Putamen (tissue), 1 donor: ENCODE measurements at regions not wholly inside any gene's neighbourhood (a gene's known extent, or its start where the extent isn't known, plus 50 kb on each side); places are given as distances from the start of the nearest gene placed in this dataset.

Source experiments
- DNase-seq: peaks from one replicate; pipeline ENCODE4 v3.0.0-alpha.2; 2016; ENCODE audit warnings: low spot score

DNA sequence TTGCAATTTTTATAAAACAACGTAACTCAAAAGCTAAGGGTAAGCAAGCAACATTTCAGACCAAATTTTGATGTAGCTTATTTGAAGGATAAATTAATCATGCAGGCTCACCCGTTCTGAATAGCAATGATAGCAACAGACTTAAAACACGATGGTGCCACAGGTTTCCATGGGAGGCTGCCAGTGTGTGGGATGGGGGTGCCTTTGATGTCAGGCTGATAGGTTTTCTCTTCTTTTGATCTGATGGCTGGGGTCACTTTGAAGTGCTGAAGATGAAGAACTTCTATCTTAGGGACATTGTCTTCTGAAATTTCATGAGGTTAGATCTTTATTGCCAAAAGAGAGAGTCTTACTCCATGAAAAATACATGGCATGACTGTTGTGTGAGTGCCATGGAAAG lies 206.8 kb downstream of the LPIN1 start:
- DNase-seq: no peak

DNA sequence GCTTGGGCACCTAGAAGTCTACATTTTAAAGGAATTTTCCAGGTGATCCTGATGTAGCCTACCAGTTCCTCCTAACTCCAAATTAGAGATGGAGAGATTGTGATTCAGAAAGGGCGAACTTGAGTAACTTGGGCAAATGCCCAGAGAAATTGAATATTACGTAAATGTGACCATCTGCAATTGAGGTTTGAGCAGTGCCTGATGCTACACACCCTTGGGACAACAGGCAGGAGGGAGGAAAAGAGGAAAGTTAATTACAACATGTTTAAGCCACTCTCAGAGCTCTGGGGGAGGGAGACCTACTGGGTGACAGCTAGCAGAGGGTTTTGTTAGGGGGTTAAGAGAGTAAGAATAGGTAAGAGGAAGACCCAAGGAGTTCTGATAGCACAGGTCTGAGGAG lies 208.9 kb downstream of the LPIN1 start:
- no peak for DNase-seq

DNA sequence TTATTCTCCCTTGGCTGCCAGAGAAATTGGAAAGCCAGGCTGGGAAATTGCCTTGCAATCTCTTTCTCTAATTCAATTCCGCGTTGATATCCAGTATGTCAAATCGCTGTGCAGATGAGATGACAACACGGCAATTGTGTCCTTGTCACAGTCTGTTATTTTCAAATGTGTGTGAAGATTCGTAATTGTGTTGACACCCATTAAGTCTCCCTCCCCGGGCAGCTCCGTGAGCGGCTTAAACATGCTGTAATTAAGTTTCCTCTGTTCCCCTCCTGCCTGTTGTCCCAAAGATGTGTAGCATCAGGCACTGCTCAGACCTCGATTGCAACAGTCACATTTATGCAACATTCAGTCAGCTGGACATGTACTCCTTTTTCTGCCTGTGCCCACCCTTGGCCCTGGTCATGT lies 209.5 kb downstream of the LPIN1 start:
- DNase-seq: no peak

DNA sequence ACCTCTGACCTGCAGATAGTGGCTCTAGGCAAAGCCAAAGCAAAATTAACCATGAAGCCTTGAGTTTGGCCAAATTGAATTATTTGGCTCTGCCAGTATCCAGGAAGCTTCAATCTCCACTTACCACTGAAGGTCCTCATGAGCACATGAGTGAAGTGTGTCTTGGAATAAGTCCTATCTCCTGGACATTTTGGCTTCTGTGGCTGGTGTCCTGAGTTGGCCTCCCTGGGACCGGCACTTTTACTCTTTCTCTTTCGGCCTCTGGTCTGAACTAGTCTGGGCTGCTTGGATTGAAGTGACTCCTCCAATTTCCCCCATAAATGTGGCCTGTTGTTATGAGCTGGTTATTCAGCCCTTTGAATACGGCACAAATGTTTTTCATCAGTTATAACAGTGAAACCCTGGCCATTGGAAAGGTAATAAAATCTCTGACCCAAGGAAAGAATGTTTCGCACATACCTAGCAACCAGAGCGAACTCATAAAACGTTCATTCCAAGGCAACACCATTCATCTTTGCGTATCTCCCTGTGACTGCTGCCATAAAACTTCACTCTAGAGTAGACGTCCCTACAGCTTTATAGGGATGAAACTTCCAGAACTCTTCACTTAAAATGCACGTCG lies 216.4 kb downstream of the LPIN1 start:
- no peak for DNase-seq

DNA sequence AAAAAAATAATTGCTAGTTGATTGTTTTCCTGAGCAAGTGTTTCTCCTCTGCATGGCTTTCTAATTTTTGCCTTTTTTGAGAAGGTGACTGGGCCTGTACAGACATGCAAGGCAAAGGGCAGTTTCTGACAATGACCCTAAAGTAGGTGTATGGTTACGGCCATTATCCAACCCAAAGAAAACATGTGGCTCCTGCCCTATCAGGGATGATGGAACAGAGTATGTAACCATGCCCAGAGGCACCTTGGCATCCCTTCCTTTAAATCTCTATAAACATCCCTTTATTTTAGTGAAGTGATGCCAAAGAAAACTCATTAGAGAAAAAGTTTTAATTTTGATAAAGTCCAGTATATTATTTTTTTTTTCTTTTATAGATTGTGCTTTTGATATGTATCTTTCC lies 217.5 kb downstream of the LPIN1 start:
- no peak for DNase-seq

DNA sequence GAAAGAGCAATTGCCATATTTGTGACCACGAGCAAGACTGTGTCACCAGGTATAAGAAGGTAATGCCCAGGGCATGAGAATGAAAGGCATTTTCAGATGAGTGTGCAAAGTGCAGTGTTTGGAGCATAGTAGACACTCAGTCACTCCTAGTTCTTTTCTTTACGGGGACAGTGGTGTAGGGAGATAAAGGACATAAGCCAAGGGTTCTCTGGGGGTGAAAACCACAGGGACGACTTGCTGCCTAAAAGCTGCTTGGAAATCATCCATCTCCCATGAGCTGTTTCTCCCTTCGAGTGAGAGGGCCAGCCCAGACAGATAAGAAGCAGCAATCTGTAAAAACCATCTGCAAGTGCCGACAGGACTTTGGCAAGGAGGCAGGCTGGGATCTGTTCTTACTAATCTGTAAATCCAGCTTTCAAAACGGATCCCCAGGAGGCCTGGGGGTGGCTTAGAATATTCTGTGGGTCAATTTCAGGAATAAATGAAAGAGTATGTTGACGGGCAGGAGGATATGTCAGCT lies 221.6 kb downstream of the LPIN1 start:
- no peak for DNase-seq

DNA sequence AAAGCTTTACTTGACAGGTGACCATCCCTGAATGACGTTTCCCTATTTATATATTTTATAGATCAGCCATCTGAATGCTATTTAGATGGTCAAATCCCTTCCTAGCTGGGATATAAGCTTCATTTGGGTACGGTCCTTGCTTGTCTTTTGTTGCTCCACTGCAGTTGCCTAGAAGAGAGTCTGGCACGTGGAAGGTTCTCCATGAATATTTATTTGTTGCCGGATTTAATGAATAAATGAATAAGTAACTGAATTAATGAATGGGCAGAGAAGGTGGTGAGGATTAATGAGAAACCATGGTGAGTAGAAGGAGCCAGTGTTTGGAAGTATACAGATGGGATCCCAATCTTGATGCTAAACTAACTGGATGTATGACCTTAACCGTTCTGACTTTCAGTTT lies 222.1 kb downstream of the LPIN1 start:
- DNase-seq: no peak

DNA sequence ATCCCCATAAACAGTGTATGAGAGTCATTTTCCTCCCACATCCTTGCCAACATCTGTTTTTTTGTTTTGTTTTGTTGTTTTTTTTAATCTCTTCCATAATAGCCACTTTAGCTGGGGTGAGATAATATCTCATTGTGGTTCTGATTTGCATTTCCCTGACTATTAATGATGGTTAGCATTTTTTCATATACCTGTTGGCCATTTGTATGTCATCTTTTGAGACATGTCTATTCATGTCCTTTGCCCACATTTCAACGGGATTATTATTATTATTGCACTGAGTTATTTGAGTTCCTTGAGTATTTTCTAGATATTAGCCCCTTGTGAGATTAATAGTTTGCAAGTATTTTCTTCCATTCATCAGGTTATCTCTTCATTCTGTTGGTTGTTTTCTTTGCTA lies 223.3 kb downstream of the LPIN1 start:
- DNase-seq: no peak

DNA sequence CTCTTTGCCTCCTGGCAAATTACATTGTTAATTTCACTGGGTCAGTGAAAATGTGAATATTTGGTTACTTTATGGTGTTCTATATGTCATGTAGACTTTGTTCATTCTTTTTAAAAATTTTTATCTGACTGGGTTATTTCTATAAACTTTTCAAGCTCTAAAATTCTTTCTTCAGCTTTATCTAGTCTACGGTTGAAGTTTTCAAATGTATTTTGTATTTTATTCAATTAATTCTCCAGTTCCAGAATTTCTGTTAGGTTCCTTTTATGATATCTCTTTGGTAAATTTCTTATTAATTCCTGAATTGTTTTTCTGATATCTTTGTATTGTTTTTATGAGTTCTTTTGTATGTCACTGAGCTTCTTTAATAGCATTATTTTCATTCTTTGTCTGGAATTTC lies 228.1 kb downstream of the LPIN1 start:
- no peak for DNase-seq

DNA sequence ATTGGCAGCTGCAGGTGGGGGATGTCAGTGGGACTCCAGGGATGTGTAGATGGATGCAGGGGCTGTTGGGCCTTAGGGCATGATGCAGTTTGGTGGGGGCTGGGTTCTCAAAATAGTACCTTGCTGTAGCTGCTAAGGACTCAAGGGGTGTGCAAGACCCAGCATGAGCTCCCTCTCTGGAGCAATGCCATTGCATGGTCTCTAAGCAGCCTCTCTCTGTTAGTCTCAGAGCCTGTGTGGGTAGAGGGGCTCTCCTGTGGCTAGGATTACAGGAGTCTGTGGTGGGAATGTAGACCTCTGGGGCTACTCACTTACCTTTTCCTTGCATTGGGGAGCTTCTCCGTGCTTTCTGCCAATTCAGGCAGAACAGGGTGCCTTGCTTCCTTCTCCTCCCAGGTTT lies 228.9 kb downstream of the LPIN1 start:
- no peak for DNase-seq

DNA sequence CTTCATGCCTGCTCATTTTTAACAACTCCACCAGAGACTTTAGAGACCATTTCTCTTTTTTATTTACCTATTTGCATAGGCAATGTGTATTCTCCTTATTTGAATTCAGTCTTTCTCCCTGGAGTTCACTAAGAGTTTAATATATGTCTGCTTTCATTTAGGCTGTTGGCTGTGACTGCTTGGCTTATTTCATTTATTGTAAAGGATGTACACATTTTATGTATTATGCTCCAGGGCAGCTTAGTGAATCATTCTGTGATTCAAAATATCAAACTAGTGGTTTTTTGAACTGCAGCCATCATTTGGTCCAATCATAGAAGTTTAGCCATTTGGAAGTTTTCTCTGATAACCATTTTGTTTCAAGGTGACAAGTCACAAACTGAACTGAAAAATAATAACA lies 229.6 kb downstream of the LPIN1 start:
- no peak for DNase-seq

DNA sequence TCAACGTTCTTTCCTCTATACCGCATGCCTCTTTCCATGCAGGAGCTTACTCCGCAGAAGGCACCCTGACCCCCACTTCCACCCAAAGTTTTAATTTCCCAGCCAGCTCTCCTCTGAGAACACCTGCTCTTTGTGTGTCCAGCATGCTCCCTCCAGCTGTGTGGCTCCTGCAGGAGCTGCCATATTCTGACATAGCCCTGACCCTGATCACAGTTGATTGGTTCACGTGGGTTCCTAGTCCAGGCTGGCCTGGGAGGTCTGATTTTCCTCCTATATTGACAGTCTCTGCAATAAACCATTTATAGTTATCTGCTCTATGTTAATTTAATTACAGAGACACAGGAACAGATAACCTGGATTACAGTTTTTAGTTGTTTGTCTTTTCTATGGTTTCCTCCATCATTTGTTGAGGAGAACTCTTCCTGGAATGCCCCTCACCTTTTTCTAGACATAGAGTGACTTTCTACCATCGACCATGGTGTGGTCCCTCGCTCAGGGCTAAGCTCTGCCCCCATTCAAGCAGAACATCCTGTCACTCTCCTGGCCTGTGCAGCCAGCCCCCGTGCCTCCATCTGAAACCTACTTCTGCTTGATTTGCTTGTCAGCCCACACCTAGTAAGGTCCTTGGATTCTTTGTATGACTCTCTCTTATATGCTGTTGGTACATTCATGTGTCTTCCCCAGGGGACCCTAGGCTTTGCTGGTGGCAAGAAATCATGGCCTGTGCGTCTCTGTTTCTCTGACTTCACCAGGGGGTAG lies 231.5 kb downstream of the LPIN1 start:
- no peak for DNase-seq

DNA sequence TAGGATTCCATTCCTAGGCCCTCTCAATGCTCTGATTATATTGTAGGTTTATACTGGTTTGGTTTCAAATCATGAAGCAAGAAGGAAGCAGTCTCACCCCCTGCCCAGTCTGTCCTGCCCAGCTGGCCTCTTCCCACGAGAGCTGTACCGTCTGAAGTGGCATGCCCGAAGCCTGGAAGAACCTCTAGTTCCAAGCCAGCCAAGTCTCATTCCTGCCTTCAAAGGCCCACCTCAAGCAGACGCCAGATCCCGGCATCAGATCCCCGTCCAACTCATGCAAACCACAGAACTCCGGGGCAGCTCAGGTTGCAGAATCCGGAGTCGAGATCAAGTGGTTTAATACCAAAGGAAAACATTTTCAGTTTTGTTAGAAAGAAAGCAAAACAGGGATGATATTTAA lies 234.4 kb downstream of the LPIN1 start:
- DNase-seq: no peak

DNA sequence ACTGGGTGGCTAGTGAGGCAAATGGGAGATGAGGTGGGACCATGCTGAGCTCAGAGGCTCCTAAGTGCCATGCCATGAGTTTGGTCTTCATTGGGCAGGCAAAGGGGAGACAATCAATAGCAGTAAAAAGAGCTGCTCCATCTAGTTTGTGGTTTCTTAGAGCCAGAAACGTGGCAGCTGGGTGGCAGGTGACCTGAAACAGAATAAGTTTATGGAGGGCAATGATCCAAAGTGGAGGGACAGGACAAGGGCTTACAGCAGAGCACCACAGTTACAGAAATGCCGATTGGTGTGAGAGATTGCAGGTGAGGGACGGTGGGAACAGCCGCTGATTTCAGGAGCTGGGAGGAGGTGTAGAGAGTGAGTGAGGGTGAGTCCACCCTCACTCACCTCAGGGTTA lies 237.0 kb downstream of the LPIN1 start:
- no peak for DNase-seq

DNA sequence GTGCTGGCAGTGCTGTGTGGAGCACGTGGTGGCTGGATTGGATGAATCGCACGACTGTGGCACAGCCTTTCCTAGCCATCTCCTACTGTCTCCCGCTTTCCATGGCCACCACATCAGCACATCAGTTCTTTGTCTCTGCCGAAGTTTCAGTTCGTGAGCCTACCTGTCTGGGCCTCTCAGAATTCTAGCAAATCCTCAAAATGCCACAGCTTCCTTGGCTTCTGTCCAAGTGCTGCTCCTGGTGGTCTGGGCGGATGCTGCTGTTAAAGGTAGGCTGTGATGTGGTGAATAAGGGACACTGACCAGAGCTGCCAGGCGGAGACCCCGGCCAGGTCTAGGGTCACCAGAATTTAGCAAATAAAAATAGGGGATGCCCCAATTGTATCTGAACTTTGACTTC lies 237.4 kb downstream of the LPIN1 start:
- no peak for DNase-seq

DNA sequence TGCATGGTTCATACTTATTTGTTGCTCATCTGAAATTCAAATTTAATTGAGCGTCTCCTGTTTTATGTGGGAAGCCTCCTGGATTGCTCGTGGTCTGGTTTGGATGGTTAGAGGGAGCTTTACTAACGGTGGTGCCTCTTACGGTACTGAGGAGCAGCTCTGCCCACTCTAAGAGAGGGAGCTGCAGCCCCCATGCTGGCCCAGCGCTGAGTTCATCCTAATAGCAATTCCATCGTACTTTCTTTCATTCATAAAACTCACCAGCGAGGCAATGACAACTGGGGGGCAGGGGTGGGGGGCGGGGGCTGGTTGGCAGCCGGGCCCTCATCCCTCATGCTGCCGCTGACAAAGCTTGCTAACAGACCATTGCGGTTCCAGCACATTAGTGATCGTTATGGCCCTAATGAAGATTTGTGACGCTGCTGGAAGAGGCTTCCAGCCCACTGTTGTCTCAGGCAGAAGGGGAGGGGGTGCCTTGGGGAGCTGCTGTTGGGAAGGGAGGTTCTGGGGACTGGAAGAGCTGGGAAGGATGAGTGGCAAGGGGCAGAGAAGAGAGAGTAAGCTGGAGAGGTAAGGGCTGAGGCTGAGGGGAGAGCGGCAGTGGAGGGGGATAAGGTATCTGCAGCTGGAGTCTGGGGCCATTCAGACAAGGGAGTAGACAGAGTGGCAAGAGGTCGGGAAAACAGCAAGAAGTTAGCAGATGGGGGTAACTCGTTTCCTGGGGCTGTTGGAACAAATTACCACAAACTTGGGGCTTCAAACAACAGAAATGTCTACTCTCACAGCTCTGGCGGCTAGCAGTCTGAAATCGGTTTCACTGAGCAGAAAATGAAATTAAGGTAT lies 238.1 kb downstream of the LPIN1 start:
- DNase-seq: no peak

DNA sequence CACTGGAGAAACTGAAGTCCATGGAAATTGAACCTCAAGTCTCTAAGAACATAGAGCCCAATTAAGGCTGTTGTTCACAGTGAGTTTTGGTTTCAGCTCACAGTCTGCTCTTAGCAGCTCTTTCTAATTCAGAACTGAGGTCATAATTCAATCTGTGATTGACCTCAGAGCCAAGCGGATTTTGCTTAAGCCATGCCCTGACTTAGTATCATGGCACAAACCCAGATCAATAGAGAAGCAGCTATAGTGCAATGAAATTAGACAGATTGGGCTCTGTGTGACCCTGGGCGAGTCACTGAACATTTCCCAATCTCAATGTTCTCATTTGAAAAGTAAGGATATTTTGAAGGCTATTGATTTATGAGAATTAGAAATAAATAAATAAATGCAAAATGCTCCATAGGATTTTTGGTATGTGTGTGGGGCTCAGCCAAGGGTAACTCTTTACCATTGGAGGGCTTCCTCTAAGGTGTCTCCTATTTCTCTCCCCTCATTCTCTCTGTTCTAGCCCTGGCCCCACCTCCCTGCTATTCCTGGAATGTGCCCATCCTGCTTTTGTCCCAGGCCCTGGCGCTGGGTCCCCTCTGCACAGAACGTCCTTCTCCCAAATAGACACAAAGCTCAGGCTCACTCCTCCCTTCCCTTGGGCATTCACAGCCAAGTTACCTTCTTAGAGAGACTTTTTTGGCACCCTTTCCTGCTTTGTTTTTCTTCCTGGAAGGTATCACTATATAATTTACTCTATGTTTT lies 239.6 kb downstream of the LPIN1 start:
- no peak for DNase-seq

DNA sequence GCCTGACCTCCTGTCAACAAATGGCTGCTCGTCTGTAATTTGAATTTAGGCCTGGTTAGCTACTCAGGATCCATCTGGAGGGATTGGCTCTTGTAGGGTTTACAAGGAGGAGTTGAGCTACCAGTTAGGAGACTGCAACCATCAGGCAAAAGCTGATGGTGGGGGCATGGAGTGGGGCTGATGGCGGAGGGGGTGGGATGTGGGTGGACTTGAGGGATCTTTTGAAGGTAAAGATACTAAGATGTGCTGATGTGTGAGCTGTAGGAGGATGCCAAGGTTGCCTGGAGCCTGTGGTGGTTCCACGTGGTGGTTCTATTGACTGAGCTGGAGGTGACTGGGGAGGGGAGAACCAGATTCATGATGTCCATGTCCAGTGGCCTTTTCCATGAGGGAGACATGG lies 240.7 kb downstream of the LPIN1 start:
- DNase-seq: no peak

DNA sequence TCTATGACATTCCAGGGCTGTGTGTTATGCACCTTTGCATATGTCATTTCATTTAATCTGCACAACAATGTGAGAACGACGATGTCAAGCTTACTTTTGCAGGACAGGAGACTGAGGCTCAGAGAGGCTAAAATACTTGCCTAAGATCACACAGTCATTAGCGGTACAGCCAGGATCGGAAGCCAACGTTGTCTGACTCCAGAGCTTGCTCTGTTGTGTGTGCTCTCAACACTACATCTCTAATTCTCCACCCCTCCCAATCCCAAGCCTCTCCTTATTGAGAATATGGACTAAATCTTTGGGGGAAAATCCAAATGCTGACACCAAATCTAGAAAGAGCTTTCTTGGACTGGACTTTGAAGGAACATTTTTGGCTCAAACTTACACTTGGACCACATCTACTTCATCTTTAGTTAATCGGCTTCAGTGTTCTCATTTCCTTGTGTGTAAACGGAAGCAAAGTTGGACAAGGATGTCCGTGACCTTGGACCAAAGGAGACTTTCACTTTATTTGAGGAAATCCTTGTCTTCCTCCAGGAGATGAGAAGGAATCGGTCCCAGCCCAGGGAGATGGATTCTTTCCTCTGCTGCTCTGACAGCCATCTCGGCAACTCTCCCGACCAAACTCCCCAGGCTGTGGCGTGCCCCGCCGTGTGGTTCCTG lies 242.4 kb downstream of the LPIN1 start:
- DNase-seq: no peak

DNA sequence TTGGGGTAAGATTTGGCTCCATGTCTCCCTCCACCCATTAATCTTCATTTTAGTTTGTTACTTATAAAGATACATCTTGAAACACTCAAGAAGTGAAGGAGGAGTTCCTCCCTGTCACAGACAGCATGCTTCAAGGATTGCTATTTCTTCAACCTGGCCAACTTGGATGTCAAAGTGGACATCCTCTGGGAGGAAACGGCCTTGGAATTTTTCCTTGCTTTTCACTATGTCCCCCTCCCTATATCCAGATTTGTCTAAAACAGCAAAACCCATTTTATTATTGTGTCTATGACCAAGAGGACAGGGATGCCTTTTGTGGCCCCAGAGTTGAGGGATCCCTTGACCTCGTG lies 242.9 kb downstream of the LPIN1 start:
- no peak for DNase-seq

DNA sequence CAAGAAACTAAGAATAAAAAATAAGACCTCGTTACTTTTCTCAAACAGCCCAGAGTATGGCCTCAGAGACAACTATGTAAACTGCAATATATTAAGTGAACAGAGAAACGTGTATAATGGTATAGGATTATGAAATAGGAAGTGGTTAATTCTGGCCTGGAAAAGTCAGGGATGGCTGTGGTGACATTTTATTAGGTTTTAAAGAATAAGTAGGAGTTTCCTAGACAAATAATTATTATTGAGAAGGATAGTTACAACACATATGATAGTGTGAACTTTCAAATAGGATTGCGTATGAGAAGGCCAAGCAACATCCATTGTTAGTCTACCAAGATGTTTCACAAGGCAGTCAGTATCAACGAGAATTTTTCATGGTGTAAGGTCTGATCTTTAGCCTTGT lies 244.1 kb downstream of the LPIN1 start:
- no peak for DNase-seq

DNA sequence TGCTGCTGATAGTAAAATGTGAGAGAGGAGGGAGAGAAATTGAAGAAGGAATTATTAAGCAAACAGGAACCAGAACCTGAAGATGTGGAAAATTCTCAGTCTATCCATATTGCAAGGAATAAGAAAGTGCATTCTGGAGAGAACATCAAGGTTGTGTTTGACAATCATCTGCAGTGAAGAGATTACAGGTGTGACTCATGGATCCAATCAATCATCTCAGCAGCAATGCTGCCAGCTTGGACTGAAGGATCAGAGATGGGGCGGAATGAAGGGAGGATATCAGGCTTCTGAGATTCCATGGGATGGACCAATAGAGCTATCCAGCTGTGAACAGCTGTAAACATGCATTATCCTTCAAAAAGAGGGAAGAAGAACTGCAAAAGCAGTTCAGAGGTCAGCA lies 247.3 kb downstream of the LPIN1 start:
- DNase-seq: no peak
